Liver (tissue), 8 donors: ENCODE measurements at regions not wholly inside any gene's neighbourhood (a gene's known extent, or its start where the extent isn't known, plus 50 kb on each side); places are given as distances from the start of the nearest gene placed in this dataset.

Experiments
- DNase-seq: peaks from one replicate; pipeline ENCODE4 v3.0.0-alpha.2; 2017; ENCODE audit warnings: low spot score
- H3K27ac ChIP-seq, 2 donors: one replicate each; pipeline ENCODE4 v1.7.0; 2013; ENCODE audit warnings: inconsistent platforms in 2 of 2, low read length in 2 of 2, control low read depth in 1 of 2, low read depth in 1 of 2, mild to moderate bottlenecking in 1 of 2
- H3K27me3 ChIP-seq, 4 donors: one replicate each; pipeline versions ENCODE4 v1.6.1 to v1.7.0; 2013; ENCODE audit warnings: low read length in 3 of 4, inconsistent platforms in 1 of 4, mild to moderate bottlenecking in 1 of 4, moderate library complexity in 1 of 4; ENCODE audit not compliant: control insufficient read depth in 4 of 4, insufficient read depth in 4 of 4
- H3K36me3 ChIP-seq, 4 donors: one replicate each; pipeline versions ENCODE4 v1.6.1 to v1.7.0; 2013; ENCODE audit warnings: low read length in 3 of 4, mild to moderate bottlenecking in 3 of 4, low read depth in 1 of 4, moderate library complexity in 1 of 4; ENCODE audit not compliant: control insufficient read depth in 4 of 4, insufficient read depth in 3 of 4
- H3K4me1 ChIP-seq, 4 donors: one replicate each; pipeline versions ENCODE4 v1.6.1 to v1.7.0; 2013; ENCODE audit warnings: low read length in 3 of 4, mild to moderate bottlenecking in 3 of 4, moderate library complexity in 1 of 4; ENCODE audit not compliant: control insufficient read depth in 4 of 4, insufficient read depth in 4 of 4
- H3K4me3 ChIP-seq, 3 donors: one replicate each; pipeline versions ENCODE4 v1.6.1 to v1.7.0; 2013; ENCODE audit warnings: low read length in 3 of 3, control low read depth in 1 of 3, low read depth in 1 of 3, mild to moderate bottlenecking in 1 of 3
- H3K9ac ChIP-seq, 2 donors: one replicate each; pipeline ENCODE4 v1.7.0; 2013; ENCODE audit warnings: low read length in 2 of 2, mild to moderate bottlenecking in 2 of 2, moderate library complexity in 2 of 2, control low read depth in 1 of 2, low read depth in 1 of 2
- H3K9me3 ChIP-seq, 4 donors: one replicate each; pipeline versions ENCODE4 v1.6.1 to v1.7.0; 2013; ENCODE audit warnings: low read length in 3 of 4; ENCODE audit not compliant: control insufficient read depth in 4 of 4
- CTCF ChIP-seq: fragments of 150-350 bp; IDR thresholded peaks from 2 replicates; pipeline ENCODE4 v1.5.1; 2017; ENCODE audit warnings: improper control_type of control experiment, low read depth, low read length; ENCODE audit not compliant: missing input control
- EGR1 ChIP-seq, 2 donors: IDR thresholded peaks; 2 replicates each; pipeline ENCODE4 v1.6.1; 2016 to 2018; ENCODE audit warnings: antibody characterized with exemption in 2 of 2, low read depth in 2 of 2
- FOXA1 ChIP-seq: IDR thresholded peaks from 2 replicates; pipeline ENCODE4 v1.6.1; 2016; ENCODE audit warnings: antibody characterized with exemption
- FOXA2 ChIP-seq: IDR thresholded peaks from 2 replicates; pipeline ENCODE4 v1.6.1; 2016; ENCODE audit warnings: antibody characterized with exemption
- GABPA ChIP-seq, 2 donors: IDR thresholded peaks in 1 of 2; conservative IDR thresholded peaks in 1 of 2; 2 replicates each; pipeline ENCODE4 v1.6.1; 2016; ENCODE audit warnings: antibody characterized with exemption in 2 of 2, mild to moderate bottlenecking in 1 of 2, moderate library complexity in 1 of 2
- HNF4A ChIP-seq, 2 donors: conservative IDR thresholded peaks; 2 replicates each; pipeline ENCODE4 v1.6.1; 2016; ENCODE audit warnings: antibody characterized with exemption in 2 of 2, mild to moderate bottlenecking in 2 of 2
- HNF4G ChIP-seq: IDR thresholded peaks from 2 replicates; pipeline ENCODE4 v1.6.1; 2016; ENCODE audit warnings: antibody characterized with exemption
- JUND ChIP-seq, 2 donors: IDR thresholded peaks; 2 replicates each; pipeline ENCODE4 v1.6.1; 2016; ENCODE audit warnings: antibody characterized with exemption in 2 of 2
- MAX ChIP-seq: IDR thresholded peaks from 2 replicates; pipeline ENCODE4 v1.6.1; 2016; ENCODE audit warnings: antibody characterized with exemption
- NR2F2 ChIP-seq: IDR thresholded peaks from 2 replicates; pipeline ENCODE4 v1.6.1; 2016; ENCODE audit warnings: antibody characterized with exemption
- RAD21 ChIP-seq, 2 donors: IDR thresholded peaks; 2 replicates each; pipeline ENCODE4 v1.6.1; 2016; ENCODE audit warnings: antibody characterized with exemption in 2 of 2, mild to moderate bottlenecking in 2 of 2
- REST ChIP-seq: IDR thresholded peaks from 2 replicates; pipeline ENCODE4 v1.6.1; 2016; ENCODE audit warnings: antibody characterized with exemption, mild to moderate bottlenecking
- RXRA ChIP-seq, 2 donors: IDR thresholded peaks; 2 replicates each; pipeline ENCODE4 v1.6.1; 2017 to 2018; ENCODE audit warnings: antibody characterized with exemption in 2 of 2, mild to moderate bottlenecking in 1 of 2
- SP1 ChIP-seq: IDR thresholded peaks from 2 replicates; pipeline ENCODE4 v1.6.1; 2018; ENCODE audit warnings: antibody characterized with exemption, mild to moderate bottlenecking
- TAF1 ChIP-seq: conservative IDR thresholded peaks from 2 replicates; pipeline ENCODE4 v1.6.1; 2016; ENCODE audit warnings: antibody characterized with exemption, mild to moderate bottlenecking
- YY1 ChIP-seq: IDR thresholded peaks from 2 replicates; pipeline ENCODE4 v1.6.1; 2016; ENCODE audit warnings: antibody characterized with exemption, mild to moderate bottlenecking
- ZBTB33 ChIP-seq: IDR thresholded peaks from 2 replicates; pipeline ENCODE4 v1.6.1; 2016; ENCODE audit warnings: antibody characterized with exemption
- WGBS: extraction: QIAGEN DNeasy Blood & Tissue Kit; methylation state at CpG from one replicate; pipeline ENCODE4 v1.1.7; 2013; 5-methylcytosine and 5-hydroxymethylcytosine counted together
- TF ChIP-seq, protein P1 (sequence below): IDR thresholded peaks from 2 replicates; pipeline ENCODE4 v1.6.1; 2016; ENCODE audit warnings: antibody characterized with exemption
- donor health status: healthy.
- donor health status: healthy.
- donor health status: healthy.
- donor health status: healthy.
- donor health status: healthy.

DNA sequence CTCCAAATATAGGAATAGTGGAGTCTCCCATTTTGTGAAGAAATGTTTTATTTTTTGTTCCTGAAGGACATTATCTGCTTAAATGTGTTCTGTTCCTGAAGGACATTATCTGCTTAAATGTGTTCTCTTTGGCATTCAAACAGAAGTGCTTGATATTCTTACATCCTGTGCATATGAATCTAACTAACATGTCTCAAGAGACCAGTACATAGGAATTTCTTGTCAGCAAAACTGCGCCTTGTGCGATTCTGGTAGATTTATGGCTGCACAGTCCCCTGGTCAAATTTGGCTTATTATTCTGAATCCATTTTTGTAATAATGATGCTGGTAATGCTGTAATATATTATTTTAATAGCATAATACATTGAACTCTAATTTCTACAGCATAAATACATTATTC, 722.4 kb downstream of the NOVA1 start:
- no peak overlapping the region for H3K27ac ChIP-seq
- H3K9ac ChIP-seq: no peak overlapping the region
- TF ChIP-seq MAX (no peak), HNF4G (no peak), RAD21 (IDR thresholded peaks at IDR 0.05) (no peak), HNF4A (conservative IDR thresholded peaks at IDR 0.05) (no peak), YY1 (no peak), FOXA1 (no peak), EGR1 (IDR thresholded peaks at IDR 0.05; ENCODE audit: low read depth in 2 of 2) (no peak), FOXA2 (no peak), RXRA (IDR thresholded peaks at IDR 0.05) (no peak), GABPA (IDR thresholded peaks at IDR 0.05 in 1 of 2, conservative IDR thresholded peaks at IDR 0.05 in 1 of 2) (no peak), NR2F2 (no peak), CTCF (no peak), ZBTB33 (no peak), REST (no peak), TAF1 (no peak)
- TF ChIP-seq, protein P1, sequence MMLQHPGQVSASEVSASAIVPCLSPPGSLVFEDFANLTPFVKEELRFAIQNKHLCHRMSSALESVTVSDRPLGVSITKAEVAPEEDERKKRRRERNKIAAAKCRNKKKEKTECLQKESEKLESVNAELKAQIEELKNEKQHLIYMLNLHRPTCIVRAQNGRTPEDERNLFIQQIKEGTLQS: no peak
- no peaks in the 10 kb centered on the region for H3K4me1 ChIP-seq
- no peaks in the 10 kb centered on the region for H3K9me3 ChIP-seq
- H3K4me3 ChIP-seq: no peak overlapping the region
- no peaks in the 10 kb centered on the region for H3K36me3 ChIP-seq
- DNase-seq: no peak
- H3K27me3 ChIP-seq: no peaks in the 10 kb centered on the region
- WGBS: 84% methylated on average over 2 of the region's 2 CpGs

DNA sequence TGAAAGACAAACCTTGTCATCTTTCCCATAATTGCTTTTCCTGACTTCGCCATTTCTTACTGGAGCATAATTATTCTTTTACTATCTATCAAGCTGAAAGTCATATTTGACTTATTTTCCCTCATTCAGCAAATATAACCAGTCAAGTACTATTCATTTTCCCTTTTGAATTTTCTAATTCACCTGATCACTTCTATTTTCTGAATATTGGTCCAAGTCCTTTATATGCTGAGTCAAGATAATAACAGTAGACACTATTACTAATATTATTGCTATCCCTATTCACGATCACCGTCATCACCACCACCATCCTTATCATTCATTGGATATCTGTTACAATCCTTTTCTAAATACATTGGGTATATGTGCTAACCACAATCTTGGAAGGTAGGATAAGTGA, 728.0 kb downstream of the NOVA1 start:
- Histone ChIP-seq H3K27ac (no peak overlapping the region), H3K36me3 (no peaks in the 10 kb centered on the region), H3K4me1 (no peaks in the 10 kb centered on the region), H3K27me3 (no peaks in the 10 kb centered on the region), H3K9me3 (no peaks in the 10 kb centered on the region), H3K9ac (no peak overlapping the region), H3K4me3 (no peak overlapping the region)
- no peak for DNase-seq
- whole genome bisulfite sequencing: 86% methylated on average over 3 of the region's 3 CpGs
- TF ChIP-seq YY1 (no peak), NR2F2 (no peak), FOXA1 (no peak), SP1 (no peak), HNF4G (no peak), FOXA2 (no peak), RAD21 (IDR thresholded peaks at IDR 0.05) (no peak), GABPA (IDR thresholded peaks at IDR 0.05 in 1 of 2, conservative IDR thresholded peaks at IDR 0.05 in 1 of 2) (no peak), REST (no peak), HNF4A (conservative IDR thresholded peaks at IDR 0.05) (no peak), JUND (IDR thresholded peaks at IDR 0.05) (no peak), TAF1 (no peak), ZBTB33 (no peak)
